GM12865 (cell line): ENCODE measurements at regions not wholly inside any gene's neighbourhood (a gene's known extent, or its start where the extent isn't known, plus 50 kb on each side); places are given as distances from the start of the nearest gene placed in this dataset.
"Not testable (repeated sequence)": the region's sequence is repeated elsewhere in the genome, so short reads cannot be mapped to it uniquely, and the experiment has no call there.

ENCODE experiments used
- DNase-seq: peaks from one replicate; pipeline ENCODE4 v3.0.0; 2010; ENCODE audit warnings: low read depth
- H3K4me3 ChIP-seq: 2 replicates; pipeline ENCODE4 v1.5.1; 2011; ENCODE audit warnings: mild to moderate bottlenecking, low read depth, low read length, control low read depth
- CTCF ChIP-seq: IDR thresholded peaks from 2 replicates; pipeline ENCODE4 v1.5.1; 2011; ENCODE audit warnings: low read length, control low read depth, low read depth, inconsistent platforms; ENCODE audit not compliant: insufficient read depth; ENCODE audit errors: missing control alignments

- DNase-seq, result no peak
- no peak for TF ChIP-seq CTCF
- H3K4me3 ChIP-seq, result no peak overlapping the region
Measured at GRCh38 chr3:193134856-193135255, 106.2 kb upstream of the PLAAT1 start.

GRCh38 chr3:193140381-193140780 lies 100.6 kb upstream of the PLAAT1 start:
- DNase-seq, result no peak
- no peak overlapping the region for H3K4me3 ChIP-seq
- TF ChIP-seq CTCF, result no peak

GRCh38 chr3:193145248-193145647 lies 95.8 kb upstream of the PLAAT1 start:
- no peak for DNase-seq
- TF ChIP-seq CTCF, result no peak
- H3K4me3 ChIP-seq, result no peak overlapping the region

GRCh38 chr3:193148688-193149473 lies 92.1 kb upstream of the PLAAT1 start:
- no peak for DNase-seq
- no peak for TF ChIP-seq CTCF

GRCh38 chr3:193149998-193150397 lies 91.0 kb upstream of the PLAAT1 start:
- no peak overlapping the region for H3K4me3 ChIP-seq
- no peak for TF ChIP-seq CTCF
- no peak for DNase-seq

More at GRCh38 chr3:193148688-193149473, 92.1 kb upstream of the PLAAT1 start:
- H3K4me3 ChIP-seq, result no peak overlapping the region

GRCh38 chr3:193155044-193155781 lies 85.8 kb upstream of the PLAAT1 start:
- not testable (repeated sequence) for DNase-seq

GRCh38 chr3:193157051-193157450 lies 84.0 kb upstream of the PLAAT1 start:
- TF ChIP-seq CTCF, result no peak
- no peak overlapping the region for H3K4me3 ChIP-seq
- DNase-seq, result no peak

More at GRCh38 chr3:193155044-193155781, 85.8 kb upstream of the PLAAT1 start:
- H3K4me3 ChIP-seq, result not testable (repeated sequence)
